ENCODE measurements at regions not wholly inside any gene's neighbourhood (a gene's known extent, or its start where the extent isn't known, plus 50 kb on each side); places are given as distances from the start of the nearest gene placed in this dataset.
"Not testable (repeated sequence)": the region's sequence is repeated elsewhere in the genome, so short reads cannot be mapped to it uniquely, and the experiment has no call there.

- DNase-seq (ENCODE audit: missing footprints); intact Hi-C loops (cut with DNase I); ATAC-seq: not testable (repeated sequence)
Measured at GRCh38 chr2:89935436-89935835, 1244.0 kb downstream of the RPIA start.

- intact Hi-C loops (cut with DNase I); ATAC-seq; DNase-seq (ENCODE audit: missing footprints): not testable (repeated sequence)
Measured at GRCh38 chr2:89936011-89936410, 1244.5 kb downstream of the RPIA start.

- DNase-seq (ENCODE audit: missing footprints); intact Hi-C loops (cut with DNase I); ATAC-seq: not testable (repeated sequence)
Measured at GRCh38 chr2:89936559-89936958, 1245.1 kb downstream of the RPIA start.

GRCh38 chr2:89938756-89939155 lies 1247.3 kb downstream of the RPIA start:
- peak; percentile 39 for ATAC-seq
- intact Hi-C loops (cut with DNase I); DNase-seq (ENCODE audit: missing footprints): not testable (repeated sequence)

GRCh38 chr2:89944267-89944666 lies 1252.8 kb downstream of the RPIA start:
- intact Hi-C loops (cut with DNase I); DNase-seq (ENCODE audit: missing footprints); ATAC-seq: not testable (repeated sequence)

DNA sequence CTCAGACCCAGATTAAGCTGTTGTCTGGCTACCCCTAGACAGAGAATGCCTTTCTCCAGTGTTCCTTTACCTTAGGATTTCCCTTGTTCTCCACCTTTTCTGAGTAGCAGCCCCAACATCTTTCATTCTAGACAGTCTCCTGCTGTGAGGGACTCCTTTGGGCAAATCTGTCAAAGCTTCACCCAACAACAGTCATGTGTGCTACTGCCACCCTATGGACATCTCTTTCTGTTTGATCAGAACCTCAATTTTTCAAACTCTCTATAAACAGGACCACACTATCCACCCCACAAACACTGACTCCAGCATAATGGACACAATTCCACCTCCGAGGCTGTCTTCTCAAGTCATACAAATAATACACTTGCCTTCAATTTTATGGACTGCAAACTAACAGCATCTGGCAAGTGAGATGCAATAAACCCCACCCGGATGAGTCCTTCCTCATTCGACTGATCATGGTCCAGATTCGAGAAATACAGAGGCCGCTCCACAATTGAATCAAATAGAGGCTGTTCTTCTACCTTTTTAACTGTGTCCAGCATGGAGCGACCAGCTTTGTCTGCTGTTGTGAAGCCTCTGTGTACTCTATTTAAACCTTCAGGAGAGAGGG lies 1253.6 kb downstream of the RPIA start:
- ATAC-seq; intact Hi-C loops (cut with DNase I); DNase-seq (ENCODE audit: missing footprints): not testable (repeated sequence)

GRCh38 chr2:89947208-89947815 lies 1255.8 kb downstream of the RPIA start:
- ATAC-seq; intact Hi-C loops (cut with DNase I); DNase-seq (ENCODE audit: missing footprints): not testable (repeated sequence)

GRCh38 chr2:89948102-89948501 lies 1256.6 kb downstream of the RPIA start:
- ATAC-seq; intact Hi-C loops (cut with DNase I): not testable (repeated sequence)
- DNase-seq (ENCODE audit: missing footprints): peak; percentile 30

- DNase-seq (ENCODE audit: missing footprints); ATAC-seq; intact Hi-C loops (cut with DNase I): not testable (repeated sequence)
Measured at GRCh38 chr2:89950807-89951206, 1259.3 kb downstream of the RPIA start.

DNA sequence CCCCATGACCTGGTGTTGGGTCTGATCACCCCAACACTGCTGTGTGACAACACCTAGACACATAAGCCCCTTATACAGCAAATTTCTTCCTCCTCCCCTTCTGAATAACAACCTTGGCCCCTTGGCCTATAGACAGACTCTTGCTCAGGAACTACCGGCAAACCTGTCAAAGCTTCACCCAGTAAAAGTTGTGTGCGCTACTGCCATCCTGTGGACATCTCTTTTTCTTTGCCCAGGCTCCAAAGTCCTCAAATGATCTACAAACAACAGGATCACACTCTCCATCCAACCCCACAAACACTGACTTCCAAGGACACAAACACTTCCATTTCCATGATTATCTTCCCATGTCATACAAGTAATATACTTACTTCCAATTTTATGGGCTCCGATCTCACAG lies 1265.8 kb downstream of the RPIA start:
- ATAC-seq; DNase-seq (ENCODE audit: missing footprints); intact Hi-C loops (cut with DNase I): not testable (repeated sequence)

- ATAC-seq; intact Hi-C loops (cut with DNase I); DNase-seq (ENCODE audit: missing footprints): not testable (repeated sequence)
Measured at GRCh38 chr2:89959729-89960378, 1268.4 kb downstream of the RPIA start.

- DNase-seq (ENCODE audit: missing footprints); intact Hi-C loops (cut with DNase I); ATAC-seq: not testable (repeated sequence)
Measured at GRCh38 chr2:89960570-89960969, 1269.1 kb downstream of the RPIA start.

DNA sequence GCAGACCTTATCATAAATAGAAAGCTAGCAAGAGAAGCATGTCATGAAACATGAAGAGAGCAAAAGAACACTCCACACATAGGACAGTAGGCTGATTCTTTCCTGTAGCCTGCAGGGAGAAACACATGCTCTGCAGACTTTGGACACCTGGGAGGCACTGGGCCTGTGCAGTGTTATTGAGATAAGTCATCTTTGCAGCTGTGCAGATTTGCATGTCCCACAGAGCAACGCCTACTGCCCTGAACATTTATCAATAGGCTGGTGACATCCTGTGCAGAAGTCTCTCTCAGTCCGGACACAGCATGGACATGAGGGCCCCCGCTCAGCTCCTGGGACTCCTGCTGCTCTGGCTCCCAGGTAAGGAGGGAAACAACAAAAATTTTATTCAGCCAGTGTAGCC lies 1277.1 kb downstream of the RPIA start:
- ATAC-seq; intact Hi-C loops (cut with DNase I); DNase-seq (ENCODE audit: missing footprints): not testable (repeated sequence)

DNA sequence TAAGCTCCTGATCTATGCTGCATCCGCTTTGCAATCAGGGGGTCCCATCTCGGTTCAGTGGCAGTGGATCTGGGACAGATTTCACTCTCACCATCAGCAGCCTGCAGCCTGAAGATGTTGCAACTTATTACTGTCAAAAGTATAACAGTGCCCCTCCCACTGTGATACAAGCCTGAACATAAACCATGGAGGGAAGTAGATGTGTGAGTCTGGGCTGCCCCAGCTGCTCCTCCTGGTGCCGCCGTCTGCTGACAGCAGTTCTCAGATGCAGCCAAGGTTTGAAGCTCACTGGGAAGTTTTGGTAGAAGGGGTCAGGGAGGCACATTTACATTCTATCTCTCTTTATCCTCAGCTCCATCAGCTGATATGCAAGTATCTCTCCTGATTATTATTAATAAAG lies 1277.7 kb downstream of the RPIA start:
- intact Hi-C loops (cut with DNase I); ATAC-seq; DNase-seq (ENCODE audit: missing footprints): not testable (repeated sequence)

DNA sequence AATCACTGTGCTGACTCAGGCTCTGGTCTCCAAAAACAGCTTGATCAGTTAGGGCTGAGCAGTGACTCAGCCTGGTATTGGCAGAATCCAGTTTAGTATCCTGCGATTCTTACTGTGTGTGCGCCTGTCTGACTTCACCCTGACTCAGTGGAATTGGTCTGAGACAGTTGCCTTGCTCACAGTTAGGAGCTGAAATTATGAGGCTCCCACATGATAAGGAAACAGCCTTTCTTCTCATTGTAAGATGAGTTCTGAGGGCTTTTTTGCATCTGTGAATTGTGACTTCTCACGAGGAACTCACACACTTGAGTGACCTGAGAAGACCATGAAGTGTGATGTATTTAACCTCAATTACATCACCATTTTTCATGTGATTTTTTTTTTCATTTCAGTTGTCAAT lies 1282.4 kb downstream of the RPIA start:
- ATAC-seq; DNase-seq (ENCODE audit: missing footprints); intact Hi-C loops (cut with DNase I): not testable (repeated sequence)

DNA sequence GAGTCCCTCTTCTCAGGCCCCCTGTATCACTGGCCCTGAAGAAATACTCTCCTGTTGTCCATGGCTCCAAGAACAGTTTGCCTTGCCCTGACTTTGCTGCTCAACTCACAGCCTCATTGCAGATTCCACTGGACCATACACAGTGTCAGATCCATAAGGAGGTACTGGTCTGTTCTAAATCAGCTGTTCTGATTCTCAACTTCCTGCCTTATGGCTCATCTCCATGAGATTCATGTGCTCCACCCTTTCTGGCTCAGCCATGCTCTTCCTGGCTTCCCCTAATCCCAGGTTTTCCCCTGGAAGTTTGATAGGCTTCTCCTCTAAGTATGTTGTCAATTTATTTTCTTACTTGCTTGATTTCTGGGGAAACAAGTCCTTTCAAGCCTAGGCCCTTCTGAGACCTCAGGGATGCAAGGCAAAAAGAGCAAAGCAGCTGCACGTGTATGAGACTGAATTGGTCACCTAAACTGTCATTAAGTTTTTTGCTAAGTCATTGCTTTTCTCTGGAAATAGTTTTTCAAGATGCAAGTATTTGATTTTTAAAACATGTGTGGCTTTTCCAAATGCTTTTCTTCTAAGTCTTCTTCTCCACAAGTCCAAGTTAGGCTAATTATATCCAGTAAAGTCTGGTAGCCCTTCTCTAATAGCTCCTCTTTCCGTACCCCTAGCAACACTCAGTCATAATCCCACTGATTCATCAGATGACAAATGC lies 1288.5 kb downstream of the RPIA start:
- ATAC-seq; DNase-seq (ENCODE audit: missing footprints); intact Hi-C loops (cut with DNase I): not testable (repeated sequence)

- DNase-seq (ENCODE audit: missing footprints); intact Hi-C loops (cut with DNase I); ATAC-seq: not testable (repeated sequence)
Measured at GRCh38 chr2:89982246-89982645, 1290.8 kb downstream of the RPIA start.

DNA sequence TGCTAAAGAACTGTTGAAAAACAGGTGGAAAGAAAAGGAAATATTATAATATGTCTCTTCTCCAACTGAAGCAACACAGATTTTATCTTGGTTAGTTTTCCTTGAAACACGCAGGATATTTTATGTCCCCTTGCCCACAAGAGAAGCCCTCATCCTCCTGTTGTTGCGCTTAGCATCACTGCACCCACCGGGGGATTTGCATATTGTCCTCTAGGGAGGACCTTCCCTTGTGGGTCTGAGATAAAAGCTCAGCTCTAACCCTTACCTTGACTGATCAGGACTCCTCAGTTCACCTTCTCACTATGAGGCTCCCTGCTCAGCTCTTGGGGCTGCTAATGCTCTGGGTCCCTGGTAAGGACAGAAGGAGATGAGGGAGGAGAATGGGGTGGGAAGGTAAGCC lies 1294.2 kb downstream of the RPIA start:
- ATAC-seq; intact Hi-C loops (cut with DNase I); DNase-seq (ENCODE audit: missing footprints): not testable (repeated sequence)

DNA sequence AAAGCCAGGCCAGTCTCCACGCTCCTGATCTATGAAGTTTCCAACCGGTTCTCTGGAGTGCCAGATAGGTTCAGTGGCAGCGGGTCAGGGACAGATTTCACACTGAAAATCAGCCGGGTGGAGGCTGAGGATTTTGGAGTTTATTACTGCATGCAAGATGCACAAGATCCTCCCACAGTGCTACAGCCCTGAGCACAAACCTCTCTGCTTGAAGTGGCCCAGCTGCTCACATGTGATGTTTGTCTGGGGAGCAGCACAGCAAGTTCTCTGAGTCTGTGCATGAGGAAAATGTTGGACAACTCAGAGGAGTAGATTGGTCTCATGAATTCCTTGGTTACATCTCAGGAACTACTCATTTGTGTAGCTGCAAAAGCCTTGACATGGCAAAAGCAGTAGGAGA lies 1295.1 kb downstream of the RPIA start:
- DNase-seq (ENCODE audit: missing footprints); intact Hi-C loops (cut with DNase I); ATAC-seq: not testable (repeated sequence)

Data from Right ventricle myocardium inferior (tissue), 1 donor.